Activated naive CD4-positive, alpha-beta T cell treated with anti-CD3 and anti-CD28 coated beads, Interleukin-2, amount 50 U/mL, for 24 hours (primary cell): ENCODE measurements at regions not wholly inside any gene's neighbourhood (a gene's known extent, or its start where the extent isn't known, plus 50 kb on each side); places are given as distances from the start of the nearest gene placed in this dataset.
"Not testable (repeated sequence)": the region's sequence is repeated elsewhere in the genome, so short reads cannot be mapped to it uniquely, and the experiment has no call there.

Experiments used
- H3K27ac Mint-ChIP-seq: one replicate; pipeline ENCODE4 v1.8.0; 2021; ENCODE audit warnings: mild to moderate bottlenecking, mixed read lengths
- H3K27me3 Mint-ChIP-seq: one replicate; pipeline ENCODE4 v1.8.0; 2021; ENCODE audit warnings: mixed read lengths
- H3K36me3 Mint-ChIP-seq: one replicate; pipeline ENCODE4 v1.8.0; 2021; ENCODE audit warnings: mixed read lengths
- H3K4me1 Mint-ChIP-seq: one replicate; pipeline ENCODE4 v1.8.0; 2021; ENCODE audit warnings: mixed read lengths
- H3K4me3 Mint-ChIP-seq: one replicate; pipeline ENCODE4 v1.8.0; 2021; ENCODE audit warnings: mild to moderate bottlenecking, mixed read lengths
- H3K9me3 Mint-ChIP-seq: one replicate; pipeline ENCODE4 v1.8.0; 2021; ENCODE audit warnings: mixed read lengths

- Mint-ChIP-seq H3K27ac (no peak overlapping the region), H3K36me3 (no peaks in the 10 kb centered on the region), H3K4me1 (no peaks in the 10 kb centered on the region), H3K4me3 (no peak overlapping the region), H3K9me3 (no peaks in the 10 kb centered on the region), H3K27me3 (peaks cover 19% of the 10 kb centered on the region)
Observed at GRCh38 chr10:44289125-44289524, 95.8 kb downstream of the CXCL12 start.

DNA sequence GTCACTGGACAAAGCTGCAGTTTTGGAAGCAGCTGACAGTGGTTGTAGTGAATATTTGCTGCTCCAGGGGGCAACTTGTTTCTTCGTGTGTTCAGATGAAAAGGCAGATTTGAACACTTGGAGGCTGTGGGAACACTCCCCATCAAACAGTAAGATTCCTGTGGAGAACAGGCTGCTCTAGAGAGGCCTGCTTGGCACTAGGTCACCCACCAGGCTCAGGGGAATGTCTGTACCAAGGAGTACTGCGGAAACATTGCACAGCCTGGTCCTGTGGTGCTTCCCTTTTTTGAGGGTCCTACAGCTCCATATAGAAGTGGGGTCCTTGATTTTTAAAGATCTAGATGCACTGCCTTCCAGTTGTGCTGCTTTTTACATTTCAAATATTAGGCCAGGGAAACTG, 97.5 kb downstream of the CXCL12 start:
- H3K27ac Mint-ChIP-seq, result no peak overlapping the region
- H3K4me1 Mint-ChIP-seq, result no peaks in the 10 kb centered on the region
- H3K36me3 Mint-ChIP-seq, result no peaks in the 10 kb centered on the region
- peaks cover 17% of the 10 kb centered on the region for H3K27me3 Mint-ChIP-seq
- no peaks in the 10 kb centered on the region for H3K9me3 Mint-ChIP-seq
- H3K4me3 Mint-ChIP-seq, result no peak overlapping the region

DNA sequence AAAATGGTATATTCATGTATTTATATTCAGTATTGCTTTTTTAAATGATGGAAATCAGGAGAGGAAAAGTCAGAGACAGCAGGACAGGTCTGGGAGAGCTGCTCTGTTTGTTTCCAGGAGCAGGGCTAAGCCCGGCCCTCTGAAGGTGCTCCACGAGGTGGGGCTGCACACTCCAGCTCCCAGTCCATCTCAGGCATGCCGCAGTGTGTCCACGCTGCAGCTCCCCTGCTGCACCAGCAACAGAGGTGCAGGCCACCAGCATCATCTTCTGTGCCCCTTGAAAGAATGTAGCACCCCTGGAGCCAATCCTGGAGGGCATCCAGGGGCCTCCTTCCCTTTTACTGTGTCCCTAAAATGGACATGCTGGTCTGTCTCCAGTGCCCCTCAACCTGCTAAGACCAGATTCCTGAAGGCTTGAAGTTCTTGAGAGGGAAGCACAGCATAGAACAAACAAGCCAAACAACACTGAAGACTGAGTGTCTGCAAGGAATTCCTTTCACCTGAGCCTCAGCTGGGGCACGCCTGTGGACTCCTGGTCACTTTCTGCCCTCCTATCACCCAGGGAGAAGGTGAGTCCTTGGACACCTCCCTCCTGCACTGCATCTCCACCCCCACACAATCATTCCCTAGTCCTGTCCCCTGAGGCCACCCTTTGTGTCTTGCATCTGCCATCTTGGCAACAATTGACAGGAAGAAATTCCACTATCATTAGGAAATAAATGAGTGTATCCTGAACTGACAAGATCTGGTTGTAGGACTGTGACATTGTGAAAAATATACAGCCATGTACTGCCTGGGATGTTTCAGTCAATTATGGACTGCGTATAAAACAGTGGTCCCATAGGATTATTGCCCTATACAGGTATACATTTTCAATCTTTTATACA, 100.5 kb downstream of the CXCL12 start:
- H3K27ac Mint-ChIP-seq, result no peak overlapping the region
- no peak overlapping the region for H3K4me3 Mint-ChIP-seq
- no peaks in the 10 kb centered on the region for H3K9me3 Mint-ChIP-seq
- H3K27me3 Mint-ChIP-seq, result peaks cover 4% of the 10 kb centered on the region
- no peaks in the 10 kb centered on the region for H3K36me3 Mint-ChIP-seq
- no peaks in the 10 kb centered on the region for H3K4me1 Mint-ChIP-seq

GRCh38 chr10:44282626-44283300, 102.1 kb downstream of the CXCL12 start:
- no peaks in the 10 kb centered on the region for H3K36me3 Mint-ChIP-seq
- no peaks in the 10 kb centered on the region for H3K9me3 Mint-ChIP-seq
- no peak overlapping the region for H3K4me3 Mint-ChIP-seq
- peaks cover 2% of the 10 kb centered on the region for H3K27me3 Mint-ChIP-seq
- H3K4me1 Mint-ChIP-seq, result no peaks in the 10 kb centered on the region
- H3K27ac Mint-ChIP-seq, result no peak overlapping the region

DNA sequence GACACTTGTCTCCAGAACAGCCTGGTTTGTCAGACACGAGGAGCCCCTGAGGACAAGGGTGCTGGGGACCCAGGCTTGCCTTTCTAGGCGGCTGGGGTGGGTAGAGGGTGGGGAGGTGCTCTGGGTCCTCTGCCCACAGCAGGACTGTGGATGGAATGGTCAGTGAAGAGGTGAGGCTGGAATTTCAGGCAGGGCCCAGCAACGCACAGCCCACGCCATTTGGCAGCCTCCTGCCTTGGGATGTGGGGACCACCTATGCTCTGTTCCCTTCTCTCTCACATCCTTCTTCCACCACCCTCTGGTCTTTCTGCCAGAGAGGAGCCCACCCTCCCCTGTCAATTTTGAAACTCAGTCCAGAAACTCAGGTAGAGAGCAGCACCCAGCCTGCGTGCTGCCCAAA, 103.2 kb downstream of the CXCL12 start:
- Mint-ChIP-seq H3K4me1 (no peaks in the 10 kb centered on the region), H3K36me3 (no peaks in the 10 kb centered on the region), H3K27me3 (peaks cover 2% of the 10 kb centered on the region), H3K9me3 (no peaks in the 10 kb centered on the region), H3K4me3 (no peak overlapping the region), H3K27ac (no peak overlapping the region)

- H3K9me3 Mint-ChIP-seq, result no peaks in the 10 kb centered on the region
- H3K27me3 Mint-ChIP-seq, result peaks cover 2% of the 10 kb centered on the region
- no peaks in the 10 kb centered on the region for H3K4me1 Mint-ChIP-seq
- H3K4me3 Mint-ChIP-seq, result no peak overlapping the region
- no peaks in the 10 kb centered on the region for H3K36me3 Mint-ChIP-seq
- no peak overlapping the region for H3K27ac Mint-ChIP-seq
Observed at GRCh38 chr10:44281089-44281613, 103.7 kb downstream of the CXCL12 start.

DNA sequence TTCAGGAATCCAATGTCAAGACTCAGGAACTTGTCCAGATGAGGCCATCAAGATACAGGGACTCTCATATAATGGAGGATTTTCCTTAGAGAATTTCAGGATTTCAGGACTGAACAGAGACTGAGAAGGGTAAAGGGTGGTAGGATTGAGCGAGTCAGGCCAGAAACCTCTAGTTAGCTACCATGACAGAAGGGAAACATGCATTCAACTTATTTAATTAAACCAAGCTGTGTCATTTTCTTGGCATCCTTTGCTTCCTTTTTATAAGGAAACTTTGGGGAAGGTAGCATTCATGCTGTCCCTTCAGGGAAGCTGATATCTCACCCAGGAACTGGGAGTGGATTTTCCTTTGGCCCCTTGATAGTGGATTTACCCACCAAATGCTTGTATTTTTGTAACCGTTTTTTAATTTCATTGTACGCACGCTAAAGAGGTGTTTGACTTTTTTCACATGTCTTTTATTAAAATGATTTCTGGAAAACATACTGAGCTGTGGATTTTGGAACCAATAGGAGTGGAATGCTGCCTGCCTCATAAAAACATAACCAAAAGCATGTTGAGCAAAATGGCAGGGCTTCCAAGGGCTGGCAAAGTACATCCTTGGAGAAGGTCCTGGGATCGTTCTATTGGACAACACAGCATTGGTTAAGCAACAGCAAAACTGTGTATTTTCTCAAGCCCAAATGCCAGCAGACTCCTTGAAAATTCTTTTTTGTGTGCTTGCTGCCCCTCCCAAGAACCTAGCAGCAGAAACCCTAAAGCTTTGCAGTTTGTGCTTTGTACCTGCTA, 104.5 kb downstream of the CXCL12 start:
- Mint-ChIP-seq H3K9me3 (no peaks in the 10 kb centered on the region), H3K4me1 (no peaks in the 10 kb centered on the region), H3K27me3 (no peaks in the 10 kb centered on the region), H3K36me3 (no peaks in the 10 kb centered on the region), H3K4me3 (no peak overlapping the region), H3K27ac (no peak overlapping the region)

- Mint-ChIP-seq H3K27me3 (no peaks in the 10 kb centered on the region), H3K27ac (no peak overlapping the region), H3K4me1 (no peaks in the 10 kb centered on the region), H3K4me3 (no peak overlapping the region), H3K9me3 (peaks cover 3% of the 10 kb centered on the region), H3K36me3 (no peaks in the 10 kb centered on the region)
Observed at GRCh38 chr10:44279426-44280126, 105.3 kb downstream of the CXCL12 start.

DNA sequence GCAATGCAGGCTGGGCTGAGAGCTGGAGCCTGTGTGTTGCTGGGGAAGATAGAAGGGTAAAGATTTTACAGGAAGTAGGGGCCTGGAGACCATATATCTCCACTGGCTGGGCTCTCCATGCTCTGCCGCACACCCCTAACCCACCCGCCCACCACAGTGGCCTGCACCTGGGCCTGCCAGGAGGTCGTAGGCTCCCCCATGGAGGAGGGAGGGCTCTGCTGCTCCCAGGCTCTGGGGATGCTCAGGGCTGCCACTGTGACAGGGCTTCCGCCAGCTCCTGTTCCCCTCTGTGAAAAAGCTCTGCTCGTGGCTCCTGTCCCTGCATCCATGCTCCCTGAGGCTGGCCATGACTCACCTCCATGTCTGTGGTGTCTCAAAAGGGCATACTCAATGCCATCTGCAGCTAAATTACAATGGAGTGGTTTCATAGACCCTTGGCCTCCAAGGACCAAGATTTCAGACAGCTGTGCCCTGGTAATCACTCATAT, 106.0 kb downstream of the CXCL12 start:
- Mint-ChIP-seq H3K36me3 (no peaks in the 10 kb centered on the region), H3K27me3 (no peaks in the 10 kb centered on the region), H3K4me1 (no peaks in the 10 kb centered on the region), H3K9me3 (peaks cover 3% of the 10 kb centered on the region), H3K4me3 (no peak overlapping the region), H3K27ac (no peak overlapping the region)

- H3K4me3 Mint-ChIP-seq, H3K27ac Mint-ChIP-seq, H3K4me1 Mint-ChIP-seq, H3K27me3 Mint-ChIP-seq, H3K36me3 Mint-ChIP-seq: not testable (repeated sequence)
- peaks cover 12% of the 10 kb centered on the region for H3K9me3 Mint-ChIP-seq
Observed at GRCh38 chr10:44268435-44268948, 116.4 kb downstream of the CXCL12 start.

- H3K36me3 Mint-ChIP-seq, result no peaks in the 10 kb centered on the region
- H3K4me1 Mint-ChIP-seq, result no peaks in the 10 kb centered on the region
- peaks cover 12% of the 10 kb centered on the region for H3K9me3 Mint-ChIP-seq
- H3K27me3 Mint-ChIP-seq, result peaks cover 1% of the 10 kb centered on the region
- H3K4me3 Mint-ChIP-seq, result no peak overlapping the region
- no peak overlapping the region for H3K27ac Mint-ChIP-seq
Observed at GRCh38 chr10:44267007-44267406, 117.9 kb downstream of the CXCL12 start.

DNA sequence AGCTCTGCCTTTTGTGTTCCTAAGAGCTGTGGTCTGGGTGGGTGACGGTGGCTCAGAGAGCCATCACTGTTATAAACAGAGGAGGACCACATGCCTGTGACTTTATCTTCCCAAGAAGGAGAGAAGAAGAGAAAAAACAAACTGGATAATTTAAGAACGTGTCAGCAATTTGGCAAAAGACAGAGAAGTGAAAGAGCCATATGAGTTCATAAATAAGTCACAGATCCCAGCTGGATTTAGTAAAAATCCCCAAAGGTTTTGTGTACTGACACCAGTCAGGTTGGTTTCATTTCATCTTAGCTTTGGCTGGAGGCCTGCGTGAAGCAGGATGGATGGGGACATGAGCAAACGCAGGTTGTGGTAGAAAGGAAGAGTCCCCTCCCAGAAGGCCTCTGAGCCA, 120.7 kb downstream of the CXCL12 start:
- H3K4me1 Mint-ChIP-seq, result no peaks in the 10 kb centered on the region
- no peak overlapping the region for H3K27ac Mint-ChIP-seq
- peaks cover 12% of the 10 kb centered on the region for H3K9me3 Mint-ChIP-seq
- H3K4me3 Mint-ChIP-seq, result no peak overlapping the region
- H3K27me3 Mint-ChIP-seq, result peaks cover 1% of the 10 kb centered on the region
- H3K36me3 Mint-ChIP-seq, result no peaks in the 10 kb centered on the region

DNA sequence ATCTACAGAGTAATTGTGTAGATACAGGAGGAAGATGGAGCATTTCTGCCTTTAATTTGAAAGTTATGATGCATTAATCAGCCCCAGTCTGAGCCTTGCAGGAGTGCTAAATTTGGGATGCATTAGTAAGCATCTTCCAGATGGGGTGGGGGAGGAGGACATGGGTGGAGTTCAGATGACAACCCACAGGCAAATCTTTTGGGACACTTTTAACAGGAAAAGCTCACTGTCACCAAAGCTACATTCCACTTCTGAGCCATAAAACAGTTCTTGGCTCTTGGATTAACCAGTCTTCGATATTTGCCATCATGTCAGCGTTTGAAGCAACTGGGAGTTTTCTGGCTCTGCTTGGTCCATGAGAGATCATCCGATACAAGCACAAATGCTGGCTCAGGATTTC, 121.1 kb downstream of the CXCL12 start:
- Mint-ChIP-seq H3K9me3 (peaks cover 12% of the 10 kb centered on the region), H3K4me3 (no peak overlapping the region), H3K36me3 (no peaks in the 10 kb centered on the region), H3K27me3 (peaks cover 1% of the 10 kb centered on the region), H3K27ac (no peak overlapping the region), H3K4me1 (no peaks in the 10 kb centered on the region)

DNA sequence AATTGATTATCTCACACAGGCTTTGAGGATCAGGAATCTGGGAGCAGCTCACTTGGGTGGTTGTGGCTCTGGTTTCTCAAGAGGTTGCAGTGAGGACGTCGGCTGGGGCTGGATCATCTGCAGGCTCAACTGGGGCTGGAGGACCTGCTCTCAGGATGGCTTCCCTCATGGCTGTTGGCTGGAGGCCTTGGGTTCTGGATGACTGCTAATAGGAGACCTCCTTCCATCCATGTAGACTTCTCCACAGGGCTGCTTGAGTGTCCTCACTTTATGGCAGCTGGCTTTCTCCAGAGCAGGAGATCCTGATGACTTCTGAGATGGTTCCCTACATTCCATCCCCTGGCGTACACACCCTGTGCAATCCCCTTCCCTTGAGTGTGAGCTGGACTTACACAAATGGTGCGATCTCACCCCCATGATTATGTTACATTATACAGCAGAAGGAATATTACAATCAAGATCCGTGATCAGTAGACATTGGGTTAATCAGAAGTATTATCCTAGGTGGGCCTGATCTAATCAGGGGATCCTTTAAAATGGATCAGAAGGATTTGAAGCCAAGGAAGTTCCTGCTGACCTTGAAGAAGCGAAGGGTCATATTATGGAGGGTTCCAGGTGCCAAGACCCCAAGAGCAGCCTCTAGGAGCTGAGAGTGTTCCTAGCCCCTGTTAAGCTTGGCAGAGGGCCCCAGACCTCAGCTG, 122.2 kb downstream of the CXCL12 start:
- Mint-ChIP-seq H3K9me3 (peaks cover 8% of the 10 kb centered on the region), H3K27ac (no peak overlapping the region), H3K4me1 (no peaks in the 10 kb centered on the region), H3K36me3 (no peaks in the 10 kb centered on the region), H3K4me3 (no peak overlapping the region), H3K27me3 (peaks cover 1% of the 10 kb centered on the region)
